Breast epithelium (tissue), 3 donors: ENCODE measurements at regions not wholly inside any gene's neighbourhood (a gene's known extent, or its start where the extent isn't known, plus 50 kb on each side); places are given as distances from the start of the nearest gene placed in this dataset.

Experiments
- CTCF ChIP-seq, 3 donors: fragments of 450-650 bp; IDR thresholded peaks; one replicate each; pipeline ENCODE4 v1.5.1; 2016 to 2017; ENCODE audit warnings: antibody characterized with exemption in 3 of 3, mild to moderate bottlenecking in 3 of 3, moderate library complexity in 3 of 3
- POLR2A ChIP-seq: fragments of 450-650 bp; IDR thresholded peaks from one replicate; pipeline ENCODE4 v1.6.1; 2016; ENCODE audit warnings: antibody characterized with exemption, mild to moderate bottlenecking, moderate library complexity
- POLR2AphosphoS5 ChIP-seq, 3 donors: sonication (generic); formaldehyde crosslinking; IDR thresholded peaks; one replicate each; pipeline ENCODE4 v1.6.1; 2017; ENCODE audit warnings: antibody characterized with exemption in 3 of 3

GRCh38 chr5:92565673-92566072 is 1015.3 kb downstream of the NR2F1-AS1 start:
- TF ChIP-seq CTCF (IDR thresholded peaks at IDR 0.05) (no peak), POLR2A (no peak), POLR2AphosphoS5 (IDR thresholded peaks at IDR 0.05) (no peak)
